KBM-7 (cell line): ENCODE measurements at regions not wholly inside any gene's neighbourhood (a gene's known extent, or its start where the extent isn't known, plus 50 kb on each side); places are given as distances from the start of the nearest gene placed in this dataset.
"Not testable (repeated sequence)": the region's sequence is repeated elsewhere in the genome, so short reads cannot be mapped to it uniquely, and the experiment has no call there.

Experiments
- DNase-seq: peaks from one replicate; pipeline ENCODE4 v3.0.0-alpha.2; 2015
- in situ Hi-C: fragments of 300-500 bp; cut with MboI; formaldehyde crosslinking; loops from 2 replicates; pipeline ENCODE4 v1.14.3; 2020; ENCODE audit warnings: low sequenced_read_pairs, low pct_unique_long_range_greater_than_20kb, mixed read lengths

DNA sequence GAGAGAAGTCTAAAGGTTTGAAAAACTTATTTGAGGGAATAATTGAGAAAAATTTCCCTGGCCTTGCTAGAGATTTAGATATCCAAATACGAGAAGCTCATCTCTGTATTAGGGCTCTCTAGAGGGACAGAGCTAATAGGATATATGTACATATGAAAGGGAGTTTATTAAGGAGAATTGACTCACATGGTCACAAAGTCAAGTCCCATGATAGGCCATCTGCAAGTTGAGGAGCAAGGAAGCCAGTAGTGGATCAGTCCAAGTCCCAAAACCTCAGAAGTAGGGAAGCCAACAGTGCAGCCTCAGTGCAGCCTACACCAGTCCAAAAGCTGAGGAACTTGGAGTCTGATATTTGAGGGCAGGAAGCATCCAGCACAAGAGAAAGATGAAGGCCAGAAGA is 126.7 kb downstream of the PJA2 start:
- in situ Hi-C loops, DNase-seq: not testable (repeated sequence)

DNA sequence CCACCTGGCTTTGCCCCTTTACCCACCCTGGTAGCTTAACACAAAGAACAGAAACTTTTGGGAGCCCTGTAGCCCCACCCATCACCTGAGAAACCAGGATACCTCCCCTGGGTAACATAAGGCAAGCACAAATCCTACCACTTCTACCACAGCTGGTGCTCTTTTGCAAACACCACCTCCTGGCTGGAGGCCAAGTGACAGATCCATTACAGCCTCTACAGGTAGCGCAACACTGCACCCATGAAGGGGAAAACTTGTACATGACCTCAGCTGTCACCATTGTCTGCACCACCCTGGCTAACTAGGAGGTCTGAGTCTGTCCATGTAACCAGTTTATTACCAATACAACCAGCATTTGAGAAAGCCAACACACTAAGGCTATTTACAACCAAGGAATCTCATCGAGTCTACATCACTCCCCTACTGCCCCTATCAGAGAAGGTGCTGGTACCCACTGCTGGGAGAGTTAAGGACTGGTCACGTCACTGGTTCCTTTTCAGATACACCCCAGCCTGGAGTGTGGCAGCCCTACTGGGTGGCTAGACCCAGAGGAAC is 128.6 kb downstream of the PJA2 start:
- DNase-seq, result no peak
- in situ Hi-C loops, result no loop called here

DNA sequence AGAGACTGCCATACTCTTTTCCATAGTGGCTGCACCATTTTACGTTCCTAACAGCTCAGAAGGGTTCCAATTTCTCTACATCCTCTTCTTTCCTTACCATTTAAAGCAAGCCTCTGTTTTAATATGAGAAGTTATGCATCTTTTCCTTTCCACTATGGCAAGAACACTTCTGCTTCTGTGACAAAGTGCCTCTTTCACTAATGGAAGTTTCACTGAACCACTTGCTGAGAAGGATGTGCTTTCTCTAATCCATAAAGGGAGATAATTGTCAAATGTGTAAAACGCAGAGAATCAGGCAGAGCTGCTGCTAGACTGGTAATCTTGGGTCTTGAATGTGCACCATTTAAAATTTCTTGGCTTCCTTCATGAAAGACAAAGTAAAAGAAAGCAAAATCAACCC is 131.6 kb downstream of the PJA2 start:
- no peak for DNase-seq

DNA sequence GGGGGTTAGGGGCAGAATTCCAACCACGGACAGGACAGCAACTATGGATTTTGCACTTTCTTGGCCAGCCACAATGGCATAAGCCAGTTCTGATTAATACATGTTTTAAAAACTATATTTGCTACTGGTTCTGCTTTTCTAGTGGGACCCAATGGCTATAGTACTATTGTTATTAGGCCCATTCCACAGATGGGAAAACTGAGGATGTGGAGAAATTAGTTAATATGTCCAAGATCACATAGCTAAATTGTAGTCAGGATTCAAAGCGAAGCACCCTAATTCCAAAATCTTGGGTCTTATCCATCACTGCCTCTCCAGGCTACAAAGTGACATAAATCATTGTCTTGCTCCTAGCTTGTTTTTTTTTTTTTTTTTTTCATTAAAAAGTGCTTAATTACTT is 133.9 kb downstream of the PJA2 start:
- in situ Hi-C loops, result no loop called here
- DNase-seq, result no peak

More for the DNA sequence above, 131.6 kb downstream of the PJA2 start:
- in situ Hi-C loops, result no loop called here

DNA sequence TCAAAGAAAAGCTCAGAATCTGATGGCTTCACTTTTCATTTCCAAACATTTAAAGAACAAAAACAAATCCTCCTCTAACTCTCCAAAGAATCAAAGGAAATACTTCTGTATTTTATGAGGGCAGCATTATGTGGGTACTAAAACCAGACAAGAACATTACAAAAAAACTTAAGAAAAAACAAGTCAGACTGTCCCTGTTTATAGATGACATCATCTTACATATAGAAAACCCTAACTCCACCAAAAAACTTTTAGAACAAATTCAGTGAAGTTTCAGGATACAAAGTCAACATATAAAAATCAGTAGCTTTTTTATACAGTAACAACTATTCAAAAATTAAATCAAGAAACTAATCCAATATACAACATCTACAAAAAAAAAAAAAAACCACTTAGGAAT is 136.2 kb downstream of the PJA2 start:
- in situ Hi-C loops, result no loop called here
- DNase-seq, result no peak

DNA sequence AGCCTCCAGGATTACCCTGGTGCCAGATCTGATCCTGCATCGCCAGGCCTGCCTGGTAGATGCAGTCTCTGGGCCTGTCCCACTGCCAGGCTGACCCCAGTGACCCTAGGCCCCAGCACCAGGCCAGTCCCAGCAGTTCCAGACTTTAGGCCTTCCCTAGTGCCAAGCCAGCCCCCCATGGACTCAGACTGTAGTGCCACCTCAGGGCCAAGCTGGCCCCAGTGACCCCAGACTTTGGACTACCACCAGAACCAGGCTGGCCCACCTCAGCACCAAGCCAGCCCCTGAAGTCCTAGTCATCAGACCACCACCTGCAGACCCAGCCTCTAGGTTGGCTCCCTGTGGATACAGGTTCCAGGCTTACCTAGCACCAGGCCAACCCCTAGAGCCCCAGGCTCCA is 142.5 kb downstream of the PJA2 start:
- no peak for DNase-seq
- in situ Hi-C loops, result no loop called here

DNA sequence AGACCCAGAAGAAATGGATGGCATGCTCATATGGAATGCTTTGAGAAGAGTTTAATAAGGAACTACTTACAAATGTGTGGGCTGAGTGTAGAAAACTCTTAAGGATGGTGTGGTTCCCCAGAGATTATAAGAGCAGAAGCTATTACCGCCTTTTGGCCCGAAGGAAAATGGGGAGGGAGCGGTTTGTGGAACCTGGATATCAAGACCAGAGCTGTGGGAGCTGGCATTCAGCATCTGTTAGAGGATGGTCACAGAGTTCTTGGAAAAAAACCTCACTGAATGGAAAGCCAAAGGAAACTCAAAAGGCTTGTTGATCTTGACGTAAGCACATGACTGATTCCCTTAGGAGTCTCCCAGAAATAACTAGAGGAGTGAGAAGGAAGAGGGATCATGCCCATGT is 151.0 kb downstream of the PJA2 start:
- in situ Hi-C loops, result no loop called here
- no peak for DNase-seq

DNA sequence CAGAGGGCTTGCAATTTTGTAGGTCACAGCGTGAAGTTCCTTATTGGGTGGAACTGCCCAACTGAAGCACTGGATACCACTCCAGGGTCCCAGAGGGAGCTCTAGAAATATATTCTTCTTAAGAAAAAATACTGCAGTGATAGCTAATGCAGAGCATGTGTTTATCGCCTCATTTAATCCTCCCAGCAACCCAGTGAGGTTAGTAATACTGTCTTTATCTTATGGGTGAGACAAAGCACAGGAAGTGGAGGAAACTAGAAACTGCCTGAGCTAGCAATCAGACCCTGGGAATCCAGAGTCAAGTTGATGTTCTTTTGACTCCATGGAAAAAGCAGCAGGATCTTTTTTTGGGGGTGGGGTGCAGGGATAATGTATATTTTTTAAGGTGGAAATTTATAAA is 153.3 kb downstream of the PJA2 start:
- in situ Hi-C loops, result no loop called here
- DNase-seq, result no peak

DNA sequence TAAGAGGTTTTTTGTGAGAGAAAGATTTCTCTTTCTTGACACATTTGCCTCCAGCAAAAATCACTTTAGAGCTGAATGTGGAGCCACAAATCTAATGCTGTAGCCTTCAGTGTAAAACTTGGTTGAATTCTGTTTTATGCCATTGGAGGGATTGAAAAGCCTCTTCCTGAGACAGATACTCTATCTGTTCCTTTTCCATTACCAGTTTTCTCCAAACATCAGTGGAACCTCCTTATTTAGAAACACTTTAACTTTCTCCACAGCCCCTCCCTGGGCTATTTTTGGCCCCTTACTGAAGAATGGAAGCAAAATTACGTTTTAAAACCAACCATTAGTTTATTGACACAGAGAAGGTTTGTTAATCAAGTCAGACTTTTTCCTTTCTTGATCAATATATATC is 155.3 kb downstream of the PJA2 start:
- DNase-seq, result no peak
- in situ Hi-C loops, result no loop called here

DNA sequence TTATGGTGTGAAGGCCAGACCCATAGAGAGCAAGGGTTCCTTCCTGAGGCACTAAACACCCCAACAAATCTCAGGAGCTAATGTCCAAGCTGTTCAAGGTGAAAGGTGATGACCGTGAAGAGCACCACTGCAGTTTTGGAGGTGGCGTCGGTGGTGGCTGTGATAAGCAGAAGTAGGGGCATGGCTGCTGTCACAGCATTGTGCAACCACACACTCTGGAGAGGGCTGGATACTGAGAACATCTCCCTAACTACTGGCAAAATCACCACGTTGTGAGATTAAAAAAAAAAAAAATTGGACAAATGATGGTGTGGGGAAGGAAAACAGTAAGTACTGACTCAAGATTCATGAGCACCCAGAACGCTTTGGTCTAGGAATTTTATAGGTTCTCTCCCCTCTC is 156.5 kb downstream of the PJA2 start:
- in situ Hi-C loops, result no loop called here
- DNase-seq, result peak; percentile 28

DNA sequence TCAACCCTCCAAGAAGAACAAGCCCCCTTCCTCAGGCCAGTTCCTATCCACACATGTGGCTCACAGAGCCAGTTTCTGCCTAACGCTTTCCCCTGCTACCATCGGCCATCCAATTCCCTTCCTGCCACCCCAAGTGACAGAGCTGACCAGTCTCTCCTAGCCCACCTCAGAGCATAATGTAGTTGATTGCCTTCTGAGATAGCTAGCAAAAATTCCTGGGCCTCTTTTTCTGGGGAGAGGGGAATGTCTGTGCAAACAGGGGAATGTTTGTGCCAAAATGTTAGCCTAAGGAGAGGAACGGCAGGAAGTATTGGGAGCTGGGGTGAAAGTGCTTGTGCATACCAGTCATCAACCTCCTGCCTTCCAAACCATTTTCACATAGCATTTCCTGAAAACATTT is 157.0 kb downstream of the PJA2 start:
- in situ Hi-C loops, result no loop called here
- DNase-seq, result no peak

DNA sequence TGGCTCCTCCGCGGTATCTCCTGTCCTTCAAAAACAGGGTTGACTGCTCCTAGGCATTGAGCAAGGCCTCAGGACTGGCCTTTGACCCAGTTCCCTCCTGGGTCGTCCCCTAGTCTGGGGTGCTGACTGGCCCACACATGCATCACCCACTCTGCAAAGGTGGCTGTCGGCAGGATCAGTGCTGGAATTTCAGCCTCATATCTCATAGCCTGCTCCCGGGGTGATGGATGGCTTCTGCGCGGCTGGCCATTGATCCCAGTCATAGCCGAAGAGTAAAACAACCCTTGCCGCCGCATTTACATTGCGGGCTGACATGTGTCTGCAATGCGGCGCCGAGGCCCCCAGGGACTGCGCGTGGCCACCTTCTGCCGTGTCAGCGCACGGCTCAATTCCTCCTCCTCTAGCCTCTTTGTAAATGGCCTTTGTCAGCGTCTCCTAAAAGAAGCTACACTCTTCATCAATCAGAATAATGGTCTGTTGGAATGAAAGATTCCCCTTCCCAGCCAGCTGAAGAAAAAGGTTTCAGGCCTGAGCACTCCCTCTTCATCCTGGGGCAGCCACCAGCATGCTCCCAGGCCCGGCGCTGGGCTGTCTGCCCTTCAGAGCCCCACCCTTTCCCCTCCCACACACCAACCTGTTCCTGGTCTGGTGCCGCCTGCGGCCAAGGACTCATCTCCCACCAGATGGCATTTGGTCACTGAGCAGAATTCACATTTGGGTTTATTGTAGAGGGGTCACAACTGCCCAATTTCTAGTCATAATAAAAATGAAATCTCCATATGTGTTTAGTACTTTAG is 159.0 kb downstream of the PJA2 start:
- DNase-seq, result no peak
- in situ Hi-C loops, result no loop called here

DNA sequence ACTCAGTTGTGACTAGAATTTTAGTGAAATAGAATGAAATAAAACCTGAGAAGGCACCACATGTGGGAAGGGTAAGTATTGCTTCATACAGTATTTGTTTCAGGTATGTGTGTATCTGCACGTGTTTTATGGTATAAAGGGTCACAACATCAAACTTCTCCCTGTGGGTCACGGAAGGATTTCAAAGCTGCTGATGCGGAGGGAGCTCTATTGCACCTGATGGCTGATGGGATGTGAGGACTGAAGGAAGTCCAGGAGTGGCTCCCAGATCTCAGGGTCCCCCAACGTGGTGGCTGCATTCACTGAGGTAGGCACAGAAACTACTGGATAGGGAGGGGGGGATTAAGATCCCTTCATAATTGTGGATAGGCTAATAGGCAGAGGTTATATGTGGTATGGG is 159.7 kb downstream of the PJA2 start:
- in situ Hi-C loops, result no loop called here
- DNase-seq, result no peak

DNA sequence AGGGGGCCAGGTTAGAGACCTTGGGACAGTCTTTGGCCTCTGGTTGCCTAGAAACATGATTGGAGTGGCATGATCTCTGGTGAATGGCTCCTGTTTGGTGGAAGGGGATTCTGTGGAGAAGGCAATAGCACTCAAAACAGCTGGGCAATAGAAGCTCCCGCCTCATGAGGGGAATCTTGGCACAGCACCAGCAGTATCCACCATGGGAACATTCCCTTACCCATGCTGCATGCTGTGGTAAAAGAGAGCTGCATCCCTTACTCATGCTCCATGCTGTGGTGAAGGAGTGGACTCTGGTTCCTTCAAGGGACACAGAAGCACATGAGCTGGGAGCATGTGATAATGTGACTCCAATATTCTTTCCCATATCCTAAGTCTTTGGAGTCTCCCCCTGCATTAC is 160.6 kb downstream of the PJA2 start:
- in situ Hi-C loops, result no loop called here
- DNase-seq, result no peak

DNA sequence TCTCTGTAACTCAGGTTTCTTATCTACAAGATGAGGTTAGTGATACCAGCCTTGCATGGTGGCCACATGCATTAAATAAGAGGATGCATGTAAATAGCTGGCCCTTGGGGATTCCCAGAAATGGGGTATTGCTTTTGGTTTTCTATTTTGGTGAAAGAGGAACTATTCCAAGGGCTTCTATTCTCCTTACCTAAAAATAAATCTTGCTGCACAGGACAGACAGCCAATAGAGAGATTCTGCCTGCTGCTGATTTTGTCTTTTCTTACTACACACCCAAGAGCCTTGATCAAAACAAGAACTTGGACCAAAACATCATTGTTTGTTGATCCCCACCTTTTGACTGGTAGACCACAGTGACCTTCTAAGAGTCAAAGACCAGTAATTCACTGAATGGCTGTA is 161.8 kb downstream of the PJA2 start:
- in situ Hi-C loops, result no loop called here
- peak; percentile 67 for DNase-seq

DNA sequence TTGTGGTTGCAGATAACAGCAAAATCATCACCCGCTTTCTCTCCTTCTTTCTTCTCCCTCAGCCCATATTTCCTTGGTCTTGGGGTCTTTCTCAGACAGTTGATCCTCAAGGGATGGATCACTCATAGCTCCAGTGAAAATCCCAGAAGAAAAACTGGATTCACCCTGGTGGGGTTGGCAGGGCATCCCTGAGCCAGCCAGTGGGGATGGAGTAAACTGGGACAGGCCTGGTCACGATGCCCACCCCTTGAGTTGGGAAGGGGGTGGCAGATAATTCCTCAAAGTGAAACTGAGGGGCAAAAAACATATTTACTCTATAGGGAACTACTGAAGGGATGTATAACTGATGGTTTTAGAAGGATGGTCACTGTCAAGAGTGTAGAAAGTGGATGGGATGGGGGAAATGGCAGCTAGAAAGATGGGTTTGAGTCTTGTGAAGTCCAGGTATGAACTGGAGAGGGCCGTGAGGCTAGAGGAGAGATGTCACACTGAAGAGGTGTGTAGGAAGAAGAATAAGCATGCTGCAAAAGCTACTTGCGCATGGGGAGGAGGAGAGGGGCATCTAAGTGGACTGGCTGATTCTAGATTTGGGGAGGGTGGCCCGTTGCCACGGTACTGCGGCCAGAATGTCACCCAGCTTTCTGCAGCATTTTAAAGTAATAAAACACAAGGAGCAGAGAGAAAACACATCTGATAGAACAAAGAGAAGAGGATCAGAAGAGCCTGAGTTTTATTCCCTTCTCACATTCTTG is 162.8 kb downstream of the PJA2 start:
- no peak for DNase-seq
- in situ Hi-C loops, result no loop called here
